ENCODE measurements at regions not wholly inside any gene's neighbourhood (a gene's known extent, or its start where the extent isn't known, plus 50 kb on each side); places are given as distances from the start of the nearest gene placed in this dataset.
"Not testable (repeated sequence)": the region's sequence is repeated elsewhere in the genome, so short reads cannot be mapped to it uniquely, and the experiment has no call there.

DNA sequence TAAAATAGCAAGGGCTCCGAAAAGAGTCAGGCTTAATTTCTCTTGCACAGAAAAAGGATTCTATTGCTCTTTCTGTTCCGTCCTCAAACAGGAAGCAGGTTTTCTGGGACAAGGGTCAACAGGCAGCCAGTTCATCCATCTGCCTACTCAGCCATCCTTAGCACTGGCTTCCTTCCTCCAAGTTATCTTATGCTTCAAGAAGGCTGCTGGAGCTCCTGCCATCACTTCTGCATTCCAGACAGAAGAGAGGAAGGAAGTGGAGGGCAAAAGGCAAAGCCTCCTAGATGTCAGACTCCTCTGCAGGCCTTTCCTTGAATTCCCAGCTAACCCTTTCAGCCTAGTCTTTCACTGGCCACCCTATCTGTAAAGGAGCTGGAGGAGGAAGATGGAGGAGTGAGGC, 287.8 kb upstream of the PLGLB2 start:
- H3K9ac ChIP-seq (ENCODE audit: low read depth in 1 of 2, low read length in 2 of 2); H3K9me3 ChIP-seq (ENCODE audit: control insufficient read depth in 1 of 2, low read length in 2 of 2); H3K27ac ChIP-seq (ENCODE audit: low read depth, low read length); H3K4me1 ChIP-seq (ENCODE audit: control insufficient read depth in 1 of 2, insufficient read depth in 2 of 2, low read length in 2 of 2); H3K27me3 ChIP-seq (ENCODE audit: control insufficient read depth in 1 of 2, insufficient read depth in 2 of 2, low read length in 2 of 2); H3K36me3 ChIP-seq (ENCODE audit: control insufficient read depth in 1 of 2, insufficient read depth in 2 of 2, low read length in 2 of 2); H3K4me3 ChIP-seq (ENCODE audit: low read depth in 1 of 2, low read length in 2 of 2): not testable (repeated sequence)

GRCh38 chr2:87460662-87461061, 287.2 kb upstream of the PLGLB2 start:
- not testable (repeated sequence) for H3K4me1 ChIP-seq (ENCODE audit: control insufficient read depth in 1 of 2, insufficient read depth in 2 of 2, low read length in 2 of 2); H3K9me3 ChIP-seq (ENCODE audit: control insufficient read depth in 1 of 2, low read length in 2 of 2); H3K27ac ChIP-seq (ENCODE audit: low read depth, low read length); H3K27me3 ChIP-seq (ENCODE audit: control insufficient read depth in 1 of 2, insufficient read depth in 2 of 2, low read length in 2 of 2); H3K36me3 ChIP-seq (ENCODE audit: control insufficient read depth in 1 of 2, insufficient read depth in 2 of 2, low read length in 2 of 2); H3K4me3 ChIP-seq (ENCODE audit: low read depth in 1 of 2, low read length in 2 of 2); H3K9ac ChIP-seq (ENCODE audit: low read depth in 1 of 2, low read length in 2 of 2)

GRCh38 chr2:87461671-87462070, 286.2 kb upstream of the PLGLB2 start:
- H3K9me3 ChIP-seq (ENCODE audit: control insufficient read depth in 1 of 2, low read length in 2 of 2); H3K4me1 ChIP-seq (ENCODE audit: control insufficient read depth in 1 of 2, insufficient read depth in 2 of 2, low read length in 2 of 2); H3K27ac ChIP-seq (ENCODE audit: low read depth, low read length); H3K36me3 ChIP-seq (ENCODE audit: control insufficient read depth in 1 of 2, insufficient read depth in 2 of 2, low read length in 2 of 2); H3K27me3 ChIP-seq (ENCODE audit: control insufficient read depth in 1 of 2, insufficient read depth in 2 of 2, low read length in 2 of 2); H3K9ac ChIP-seq (ENCODE audit: low read depth in 1 of 2, low read length in 2 of 2); H3K4me3 ChIP-seq (ENCODE audit: low read depth in 1 of 2, low read length in 2 of 2): not testable (repeated sequence)

DNA sequence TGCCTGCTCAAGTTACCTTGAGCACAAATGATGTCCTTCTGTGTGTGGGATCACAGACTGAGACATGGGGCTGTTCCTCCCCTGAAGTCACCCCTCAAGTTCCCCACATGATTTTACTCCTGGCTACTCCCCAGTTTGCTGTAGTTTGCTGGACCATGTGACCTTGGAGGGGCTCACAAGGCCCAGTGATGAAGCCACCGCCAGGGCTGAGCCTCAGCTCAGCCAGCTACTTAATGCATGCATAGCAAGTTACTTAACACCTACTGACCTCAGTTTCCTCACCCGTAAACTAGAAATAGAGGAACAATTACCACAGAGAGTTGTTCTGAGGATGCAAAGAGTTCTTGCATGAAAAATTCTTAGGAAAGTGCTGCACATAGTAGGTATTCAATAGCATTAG, 283.7 kb upstream of the PLGLB2 start:
- not testable (repeated sequence) for H3K4me1 ChIP-seq (ENCODE audit: control insufficient read depth in 1 of 2, insufficient read depth in 2 of 2, low read length in 2 of 2); H3K9me3 ChIP-seq (ENCODE audit: control insufficient read depth in 1 of 2, low read length in 2 of 2); H3K36me3 ChIP-seq (ENCODE audit: control insufficient read depth in 1 of 2, insufficient read depth in 2 of 2, low read length in 2 of 2); H3K9ac ChIP-seq (ENCODE audit: low read depth in 1 of 2, low read length in 2 of 2); H3K27ac ChIP-seq (ENCODE audit: low read depth, low read length); H3K4me3 ChIP-seq (ENCODE audit: low read depth in 1 of 2, low read length in 2 of 2); H3K27me3 ChIP-seq (ENCODE audit: control insufficient read depth in 1 of 2, insufficient read depth in 2 of 2, low read length in 2 of 2)

- not testable (repeated sequence) for H3K27ac ChIP-seq (ENCODE audit: low read depth, low read length); H3K9ac ChIP-seq (ENCODE audit: low read depth in 1 of 2, low read length in 2 of 2); H3K4me3 ChIP-seq (ENCODE audit: low read depth in 1 of 2, low read length in 2 of 2); H3K9me3 ChIP-seq (ENCODE audit: control insufficient read depth in 1 of 2, low read length in 2 of 2); H3K36me3 ChIP-seq (ENCODE audit: control insufficient read depth in 1 of 2, insufficient read depth in 2 of 2, low read length in 2 of 2); H3K27me3 ChIP-seq (ENCODE audit: control insufficient read depth in 1 of 2, insufficient read depth in 2 of 2, low read length in 2 of 2); H3K4me1 ChIP-seq (ENCODE audit: control insufficient read depth in 1 of 2, insufficient read depth in 2 of 2, low read length in 2 of 2)
These were observed 282.2 kb upstream of the PLGLB2 start for GRCh38 chr2:87465730-87466129.

DNA sequence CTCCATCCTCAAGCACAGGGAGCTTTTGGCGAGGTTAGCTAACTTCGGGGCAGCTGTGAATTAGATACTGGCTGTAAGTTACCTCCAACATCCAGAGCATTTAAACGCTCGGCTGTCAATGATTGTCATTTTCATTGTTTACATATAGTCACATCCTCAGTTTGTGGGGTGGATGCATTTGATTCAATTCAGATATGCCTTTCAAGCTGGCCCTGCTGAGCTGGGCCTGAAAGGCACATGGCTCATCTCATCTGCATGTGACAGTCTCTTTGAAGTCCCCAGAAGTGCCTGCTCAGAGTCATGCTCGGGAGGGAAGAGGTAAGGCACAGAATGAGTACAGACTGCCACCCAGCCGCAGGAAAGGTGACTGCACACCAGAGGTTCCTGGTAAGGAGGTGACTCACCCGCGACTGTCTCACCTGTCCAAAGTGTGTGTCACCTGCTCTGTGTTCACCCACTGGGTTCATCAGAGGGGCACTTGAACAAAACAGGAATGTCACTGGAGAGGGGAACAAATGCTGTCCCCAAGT, 281.2 kb upstream of the PLGLB2 start:
- not testable (repeated sequence) for H3K4me3 ChIP-seq (ENCODE audit: low read depth in 1 of 2, low read length in 2 of 2); H3K27ac ChIP-seq (ENCODE audit: low read depth, low read length); H3K9me3 ChIP-seq (ENCODE audit: control insufficient read depth in 1 of 2, low read length in 2 of 2); H3K9ac ChIP-seq (ENCODE audit: low read depth in 1 of 2, low read length in 2 of 2); H3K4me1 ChIP-seq (ENCODE audit: control insufficient read depth in 1 of 2, insufficient read depth in 2 of 2, low read length in 2 of 2); H3K27me3 ChIP-seq (ENCODE audit: control insufficient read depth in 1 of 2, insufficient read depth in 2 of 2, low read length in 2 of 2); H3K36me3 ChIP-seq (ENCODE audit: control insufficient read depth in 1 of 2, insufficient read depth in 2 of 2, low read length in 2 of 2)

GRCh38 chr2:87468429-87468981, 279.4 kb upstream of the PLGLB2 start:
- not testable (repeated sequence) for H3K4me1 ChIP-seq (ENCODE audit: control insufficient read depth in 1 of 2, insufficient read depth in 2 of 2, low read length in 2 of 2); H3K9me3 ChIP-seq (ENCODE audit: control insufficient read depth in 1 of 2, low read length in 2 of 2); H3K27ac ChIP-seq (ENCODE audit: low read depth, low read length); H3K27me3 ChIP-seq (ENCODE audit: control insufficient read depth in 1 of 2, insufficient read depth in 2 of 2, low read length in 2 of 2); H3K36me3 ChIP-seq (ENCODE audit: control insufficient read depth in 1 of 2, insufficient read depth in 2 of 2, low read length in 2 of 2); H3K9ac ChIP-seq (ENCODE audit: low read depth in 1 of 2, low read length in 2 of 2); H3K4me3 ChIP-seq (ENCODE audit: low read depth in 1 of 2, low read length in 2 of 2)

DNA sequence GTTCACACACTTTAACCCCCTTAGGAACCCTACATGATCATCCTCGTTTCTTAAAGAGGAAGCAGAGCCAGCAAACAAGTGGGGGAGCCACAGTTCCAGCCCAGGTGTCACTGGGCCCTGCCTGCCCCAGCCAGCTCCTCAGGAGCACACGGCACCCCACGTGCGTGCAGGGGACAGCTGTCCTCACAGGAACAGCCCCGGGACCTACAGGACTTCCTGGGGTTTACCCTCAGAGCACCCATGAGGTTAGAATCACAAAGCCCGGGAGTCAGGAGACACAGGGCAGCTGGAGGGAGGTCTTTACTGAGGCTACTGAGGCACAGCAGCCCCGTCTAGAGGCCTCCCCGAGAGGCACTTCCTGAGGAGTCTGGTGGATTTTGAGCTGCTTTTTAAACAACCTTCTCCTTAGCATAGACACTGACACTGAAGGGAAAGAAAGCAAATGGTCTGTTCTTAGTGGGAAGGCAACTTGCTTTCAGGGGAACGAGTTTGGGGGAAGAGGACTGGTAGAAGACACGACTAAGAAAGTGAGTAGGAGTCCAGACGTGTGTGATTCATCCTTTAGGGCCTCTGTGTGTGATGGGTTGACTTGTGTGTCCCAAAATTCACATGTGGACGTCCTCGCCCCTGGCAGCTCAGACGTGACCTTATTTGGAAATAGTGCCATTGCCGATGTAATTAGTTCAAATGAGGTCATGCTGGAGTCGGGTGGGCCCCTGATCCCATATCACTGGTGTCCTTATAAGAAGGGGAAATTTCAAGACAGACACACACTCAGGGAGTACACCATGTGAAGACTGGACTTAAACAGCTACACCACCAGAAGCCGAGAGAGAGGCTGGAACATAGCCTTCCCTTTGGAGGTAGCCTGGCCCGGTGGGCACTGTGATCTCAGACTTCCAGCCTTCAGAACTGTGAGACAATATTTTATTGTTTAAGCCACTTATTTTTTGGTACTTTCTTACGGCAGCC, 278.4 kb upstream of the PLGLB2 start:
- H3K27ac ChIP-seq (ENCODE audit: low read depth, low read length); H3K4me3 ChIP-seq (ENCODE audit: low read depth in 1 of 2, low read length in 2 of 2); H3K27me3 ChIP-seq (ENCODE audit: control insufficient read depth in 1 of 2, insufficient read depth in 2 of 2, low read length in 2 of 2); H3K4me1 ChIP-seq (ENCODE audit: control insufficient read depth in 1 of 2, insufficient read depth in 2 of 2, low read length in 2 of 2); H3K9me3 ChIP-seq (ENCODE audit: control insufficient read depth in 1 of 2, low read length in 2 of 2); H3K36me3 ChIP-seq (ENCODE audit: control insufficient read depth in 1 of 2, insufficient read depth in 2 of 2, low read length in 2 of 2); H3K9ac ChIP-seq (ENCODE audit: low read depth in 1 of 2, low read length in 2 of 2): not testable (repeated sequence)

DNA sequence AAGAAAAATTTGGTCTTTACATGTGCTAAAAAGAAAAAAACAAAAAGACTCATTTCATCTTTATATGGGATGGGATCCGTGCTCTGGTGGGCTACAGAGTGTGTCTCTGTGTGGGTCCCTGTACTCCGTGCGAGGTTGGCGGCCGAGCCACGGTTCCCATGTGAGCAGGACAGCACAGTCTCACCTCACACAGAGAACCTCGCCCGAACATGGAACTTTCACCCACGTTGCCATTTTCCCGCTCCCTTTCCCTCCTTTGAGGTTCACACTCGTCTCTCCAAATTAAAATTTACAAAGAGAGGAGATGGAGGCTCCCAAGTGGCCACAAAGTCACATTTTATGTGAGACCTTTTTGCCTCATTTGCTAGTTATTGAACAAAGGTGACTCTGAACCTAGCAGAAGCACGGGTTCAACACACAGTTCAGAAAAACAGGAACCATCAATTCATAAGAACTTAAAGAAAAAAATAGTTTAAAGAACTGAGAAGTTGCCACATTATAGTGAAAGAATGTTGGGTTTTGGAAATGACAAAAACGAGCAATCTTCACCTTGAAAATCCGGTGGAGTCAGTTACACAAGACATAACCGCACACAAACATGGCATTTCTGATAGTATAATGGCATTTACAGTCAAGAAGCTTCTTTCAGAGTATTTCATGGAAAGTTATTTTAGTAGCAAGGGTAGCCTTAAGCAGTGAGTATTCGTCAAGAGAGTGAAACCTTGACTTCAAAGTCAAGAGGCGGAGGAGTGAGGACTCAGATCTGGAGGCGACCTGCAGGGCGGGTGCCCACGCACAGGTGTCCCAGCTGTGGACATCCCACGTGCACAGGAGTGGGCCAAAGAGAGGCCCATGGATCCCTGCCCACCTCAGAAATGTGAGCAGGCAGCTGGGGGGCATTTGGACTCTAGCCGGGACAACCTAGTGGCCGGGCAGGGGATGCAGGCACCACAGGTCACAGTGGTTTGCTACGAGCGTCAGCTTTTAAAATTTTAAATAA, 277.2 kb upstream of the PLGLB2 start:
- not testable (repeated sequence) for H3K9me3 ChIP-seq (ENCODE audit: control insufficient read depth in 1 of 2, low read length in 2 of 2); H3K4me3 ChIP-seq (ENCODE audit: low read depth in 1 of 2, low read length in 2 of 2); H3K27me3 ChIP-seq (ENCODE audit: control insufficient read depth in 1 of 2, insufficient read depth in 2 of 2, low read length in 2 of 2); H3K9ac ChIP-seq (ENCODE audit: low read depth in 1 of 2, low read length in 2 of 2); H3K4me1 ChIP-seq (ENCODE audit: control insufficient read depth in 1 of 2, insufficient read depth in 2 of 2, low read length in 2 of 2); H3K27ac ChIP-seq (ENCODE audit: low read depth, low read length); H3K36me3 ChIP-seq (ENCODE audit: control insufficient read depth in 1 of 2, insufficient read depth in 2 of 2, low read length in 2 of 2)

GRCh38 chr2:87471478-87471877, 276.4 kb upstream of the PLGLB2 start:
- H3K27me3 ChIP-seq (ENCODE audit: control insufficient read depth in 1 of 2, insufficient read depth in 2 of 2, low read length in 2 of 2); H3K27ac ChIP-seq (ENCODE audit: low read depth, low read length): not testable (repeated sequence)

More at GRCh38 chr2:87471478-87471877, 276.4 kb upstream of the PLGLB2 start:
- H3K4me3 ChIP-seq (ENCODE audit: low read depth in 1 of 2, low read length in 2 of 2); H3K9me3 ChIP-seq (ENCODE audit: control insufficient read depth in 1 of 2, low read length in 2 of 2); H3K36me3 ChIP-seq (ENCODE audit: control insufficient read depth in 1 of 2, insufficient read depth in 2 of 2, low read length in 2 of 2); H3K9ac ChIP-seq (ENCODE audit: low read depth in 1 of 2, low read length in 2 of 2); H3K4me1 ChIP-seq (ENCODE audit: control insufficient read depth in 1 of 2, insufficient read depth in 2 of 2, low read length in 2 of 2): not testable (repeated sequence)

All from duodenal mucosa (tissue), 2 donors.